HFF-Myc (cell line): ENCODE measurements at regions not wholly inside any gene's neighbourhood (a gene's known extent, or its start where the extent isn't known, plus 50 kb on each side); places are given as distances from the start of the nearest gene placed in this dataset.

Experiments used
- DNase-seq: peaks from one replicate; pipeline ENCODE4 v3.0.0-alpha.2; 2011; ENCODE audit warnings: low read depth; ENCODE audit errors: extremely low read depth
- H3K4me3 ChIP-seq: replicated peaks from 2 replicates; pipeline ENCODE4 v1.5.1; 2011; ENCODE audit warnings: low read depth, mild to moderate bottlenecking, control low read depth, low read length
- TF ChIP-seq, protein P1 (sequence below): IDR thresholded peaks from 2 replicates; pipeline ENCODE4 v1.5.1; 2012; ENCODE audit warnings: mild to moderate bottlenecking, low read depth, low read length, control low read depth; ENCODE audit errors: missing control alignments

DNA sequence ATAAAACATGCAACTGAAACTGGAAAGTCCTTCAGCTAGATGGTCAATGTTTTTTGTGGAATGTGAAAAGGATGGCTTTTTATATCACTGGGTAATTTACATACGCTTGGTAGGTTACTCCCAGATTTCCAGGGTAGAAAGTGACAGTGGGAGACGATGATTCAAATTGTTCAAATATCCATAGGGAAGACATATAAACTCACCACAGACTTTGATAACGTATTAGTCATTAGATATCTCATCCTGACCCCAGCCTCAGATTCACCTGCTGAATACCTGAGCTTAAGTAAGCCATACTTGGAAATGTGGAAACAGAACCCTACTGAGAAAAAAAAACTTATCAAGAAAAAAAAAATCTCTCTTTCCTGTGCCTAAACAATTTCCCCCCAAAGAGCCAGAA, 169.4 kb downstream of the ZNF674 start:
- no peak overlapping the region for H3K4me3 ChIP-seq
- TF ChIP-seq, protein P1, sequence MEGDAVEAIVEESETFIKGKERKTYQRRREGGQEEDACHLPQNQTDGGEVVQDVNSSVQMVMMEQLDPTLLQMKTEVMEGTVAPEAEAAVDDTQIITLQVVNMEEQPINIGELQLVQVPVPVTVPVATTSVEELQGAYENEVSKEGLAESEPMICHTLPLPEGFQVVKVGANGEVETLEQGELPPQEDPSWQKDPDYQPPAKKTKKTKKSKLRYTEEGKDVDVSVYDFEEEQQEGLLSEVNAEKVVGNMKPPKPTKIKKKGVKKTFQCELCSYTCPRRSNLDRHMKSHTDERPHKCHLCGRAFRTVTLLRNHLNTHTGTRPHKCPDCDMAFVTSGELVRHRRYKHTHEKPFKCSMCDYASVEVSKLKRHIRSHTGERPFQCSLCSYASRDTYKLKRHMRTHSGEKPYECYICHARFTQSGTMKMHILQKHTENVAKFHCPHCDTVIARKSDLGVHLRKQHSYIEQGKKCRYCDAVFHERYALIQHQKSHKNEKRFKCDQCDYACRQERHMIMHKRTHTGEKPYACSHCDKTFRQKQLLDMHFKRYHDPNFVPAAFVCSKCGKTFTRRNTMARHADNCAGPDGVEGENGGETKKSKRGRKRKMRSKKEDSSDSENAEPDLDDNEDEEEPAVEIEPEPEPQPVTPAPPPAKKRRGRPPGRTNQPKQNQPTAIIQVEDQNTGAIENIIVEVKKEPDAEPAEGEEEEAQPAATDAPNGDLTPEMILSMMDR = no peak
- no peak for DNase-seq

DNA sequence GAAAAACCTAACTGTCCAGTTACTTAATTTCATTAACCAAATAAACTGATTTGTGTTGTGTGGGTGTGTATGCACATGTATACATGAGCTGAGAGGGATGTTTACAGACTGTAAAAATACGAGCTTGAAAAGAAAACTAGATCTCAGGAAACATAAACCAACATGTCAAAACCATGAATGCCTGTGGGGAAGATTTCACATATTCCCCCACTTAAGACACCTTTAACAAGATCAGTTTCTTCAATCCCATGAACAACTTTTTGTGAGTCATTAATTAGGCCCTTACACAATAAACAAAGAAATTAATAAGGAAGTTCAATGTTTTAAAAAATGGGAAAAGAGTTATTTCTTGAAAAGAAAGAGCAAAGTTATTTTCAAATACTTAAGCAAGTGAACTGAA, 170.8 kb downstream of the ZNF674 start:
- TF ChIP-seq, protein P1 = no peak
- no peak overlapping the region for H3K4me3 ChIP-seq
- DNase-seq = no peak

DNA sequence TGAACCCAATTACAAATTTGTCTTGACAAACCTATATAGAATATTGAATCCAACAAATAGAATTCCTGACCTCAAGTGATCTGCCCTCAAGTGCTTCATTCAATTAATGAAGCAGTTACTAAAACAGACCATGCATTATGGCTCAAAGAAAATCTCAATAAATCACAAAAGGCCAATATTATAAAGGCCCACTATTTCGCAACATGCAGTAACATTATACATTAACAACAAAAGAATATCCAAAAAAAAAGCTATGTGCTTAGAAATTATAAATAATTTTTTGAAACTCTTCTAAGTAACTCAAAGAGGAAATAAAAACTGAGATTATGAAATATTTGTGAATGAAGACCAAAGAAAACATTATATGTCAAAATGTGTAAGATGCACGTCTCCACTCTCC, 177.7 kb downstream of the ZNF674 start:
- TF ChIP-seq, protein P1 = no peak
- no peak overlapping the region for H3K4me3 ChIP-seq
- no peak for DNase-seq

DNA sequence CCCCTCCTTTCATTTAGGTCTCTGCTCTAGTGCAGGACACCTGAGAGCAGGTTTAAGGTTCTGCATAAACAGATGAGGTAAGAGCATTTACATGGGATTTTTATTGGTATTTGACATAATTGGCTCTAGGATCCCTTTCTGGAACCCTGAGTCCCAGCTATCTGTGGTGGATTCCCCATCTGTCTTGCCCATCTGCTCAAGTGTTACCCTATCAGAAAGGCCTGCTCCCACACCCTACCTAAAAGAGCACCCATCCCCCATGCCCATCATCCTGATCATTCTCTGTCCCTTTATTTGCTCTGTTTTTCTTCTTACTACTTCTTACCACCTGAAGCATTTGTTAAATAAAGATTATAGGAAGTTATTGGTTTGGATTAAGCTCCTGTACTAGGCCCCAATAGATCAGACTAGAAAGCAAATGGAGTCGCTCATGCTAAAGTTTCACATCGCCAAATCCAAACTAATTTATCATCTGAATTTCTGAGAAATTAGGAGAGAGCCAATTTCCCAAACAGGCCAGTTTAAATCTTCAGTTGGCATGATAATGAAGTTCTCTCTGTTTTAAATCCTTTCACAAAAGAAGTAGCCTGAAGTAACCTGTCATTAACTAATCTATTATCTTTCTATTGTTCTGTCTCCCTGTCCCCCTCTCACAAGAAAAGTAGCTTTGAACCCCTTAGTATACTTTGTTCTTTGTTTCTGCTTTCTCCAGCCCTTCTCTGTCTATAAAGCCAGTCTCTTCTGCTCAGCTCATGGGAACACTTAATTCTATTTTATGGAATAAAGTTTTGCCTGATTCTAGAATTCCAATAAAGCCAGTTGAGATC, 178.6 kb downstream of the ZNF674 start:
- no peak overlapping the region for H3K4me3 ChIP-seq
- DNase-seq = no peak
- TF ChIP-seq, protein P1 = no peak

DNA sequence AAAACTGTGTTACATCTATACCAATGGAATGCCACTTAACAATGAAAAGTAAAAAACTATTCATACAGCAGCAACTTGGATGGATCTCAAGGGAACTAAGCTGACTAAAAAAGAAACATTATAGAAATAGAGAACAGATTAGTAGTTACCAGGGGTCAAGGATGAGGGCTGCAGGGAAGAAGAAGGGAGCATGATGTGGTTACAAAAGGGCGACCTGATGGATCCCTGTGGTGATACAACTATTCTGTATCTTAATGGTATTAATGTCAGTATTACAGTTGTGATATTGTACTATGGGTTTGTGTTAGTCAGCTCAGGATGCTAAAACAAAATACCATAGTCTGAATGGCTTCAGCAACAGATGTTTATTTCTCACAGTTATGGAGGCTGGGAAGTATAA, 190.7 kb downstream of the ZNF674 start:
- TF ChIP-seq, protein P1 = no peak
- H3K4me3 ChIP-seq = no peak overlapping the region
- no peak for DNase-seq

DNA sequence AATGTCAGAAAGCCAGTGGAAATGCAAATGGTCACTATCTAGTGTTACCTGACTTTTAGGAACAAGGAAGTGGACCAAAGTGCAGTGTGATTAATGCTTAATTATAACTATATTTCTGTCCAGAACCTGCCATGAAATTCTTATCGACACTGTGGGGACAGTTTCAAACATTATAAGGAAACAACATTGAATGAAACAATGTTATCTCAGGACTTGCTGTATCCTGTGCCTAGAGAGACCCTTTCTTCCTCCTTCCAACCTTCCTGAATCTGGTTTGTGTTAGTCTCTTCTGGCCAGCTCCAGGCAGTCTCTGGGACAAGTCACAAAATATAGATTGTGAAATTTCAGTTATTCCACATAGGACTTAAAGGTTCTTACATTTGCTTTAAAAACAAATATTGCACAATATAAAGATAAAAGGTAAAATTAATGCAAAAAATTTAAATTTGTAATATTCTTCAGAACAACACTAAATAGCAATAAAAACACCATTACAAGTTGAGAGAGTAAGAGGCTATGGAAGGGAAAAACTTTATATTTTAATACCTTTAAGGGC, 203.4 kb downstream of the ZNF674 start:
- no peak overlapping the region for H3K4me3 ChIP-seq
- no peak for DNase-seq
- TF ChIP-seq, protein P1 = no peak

DNA sequence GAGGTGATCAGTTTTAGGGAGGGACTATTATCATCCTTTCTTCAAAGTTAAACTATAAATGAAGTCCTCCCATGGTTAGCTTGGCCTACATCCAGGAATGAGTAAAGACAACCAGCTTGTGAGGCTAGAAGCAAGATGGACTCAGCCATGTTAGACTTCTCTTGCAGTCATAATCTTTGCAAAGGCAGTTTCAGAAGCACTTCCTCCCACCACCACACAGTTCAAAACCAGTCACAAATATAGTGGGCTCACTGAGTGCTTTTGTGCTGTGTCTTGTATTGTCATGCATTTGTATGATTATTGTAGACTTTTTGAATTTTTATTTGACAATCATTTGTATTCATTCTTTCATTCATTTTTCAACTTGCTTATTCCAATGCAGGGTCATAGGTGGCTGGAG, 204.5 kb downstream of the ZNF674 start:
- TF ChIP-seq, protein P1 = no peak
- DNase-seq = no peak
- H3K4me3 ChIP-seq = no peak overlapping the region
